ENCODE measurements at regions not wholly inside any gene's neighbourhood (a gene's known extent, or its start where the extent isn't known, plus 50 kb on each side); places are given as distances from the start of the nearest gene placed in this dataset.
"Not testable (repeated sequence)": the region's sequence is repeated elsewhere in the genome, so short reads cannot be mapped to it uniquely, and the experiment has no call there.

DNA sequence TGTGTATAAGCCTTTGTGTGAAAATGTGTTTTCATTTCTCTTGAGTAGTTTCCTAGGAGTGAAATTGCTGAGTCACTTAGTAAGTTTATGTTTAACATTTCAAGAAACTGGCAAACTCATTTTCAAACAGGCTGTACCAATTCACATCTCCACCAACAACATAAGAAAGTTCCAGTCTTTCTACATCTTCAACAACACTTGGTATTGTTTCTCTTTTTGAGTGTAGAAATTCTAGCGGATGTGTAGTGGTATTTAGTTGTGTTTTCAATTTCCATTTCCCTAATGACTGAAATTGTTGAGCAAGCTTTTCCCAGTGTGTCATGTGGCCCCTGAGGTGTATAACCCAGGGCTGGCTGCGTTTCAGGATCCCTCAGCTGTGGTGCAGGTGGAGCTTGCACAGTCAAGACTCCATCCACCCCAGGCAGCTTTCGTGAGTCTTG lies 258.5 kb downstream of the PDCD6IP start:
- no peak for DNase-seq (ENCODE audit: low spot score)

- DNase-seq (ENCODE audit: low spot score): not testable (repeated sequence)
Measured at GRCh38 chr3:34060995-34061394, 262.6 kb downstream of the PDCD6IP start.

- no peak for DNase-seq (ENCODE audit: low spot score)
Measured at GRCh38 chr3:34065901-34066300, 267.5 kb downstream of the PDCD6IP start.

GRCh38 chr3:34066328-34066727 lies 267.9 kb downstream of the PDCD6IP start:
- no peak for DNase-seq (ENCODE audit: low spot score)

DNA sequence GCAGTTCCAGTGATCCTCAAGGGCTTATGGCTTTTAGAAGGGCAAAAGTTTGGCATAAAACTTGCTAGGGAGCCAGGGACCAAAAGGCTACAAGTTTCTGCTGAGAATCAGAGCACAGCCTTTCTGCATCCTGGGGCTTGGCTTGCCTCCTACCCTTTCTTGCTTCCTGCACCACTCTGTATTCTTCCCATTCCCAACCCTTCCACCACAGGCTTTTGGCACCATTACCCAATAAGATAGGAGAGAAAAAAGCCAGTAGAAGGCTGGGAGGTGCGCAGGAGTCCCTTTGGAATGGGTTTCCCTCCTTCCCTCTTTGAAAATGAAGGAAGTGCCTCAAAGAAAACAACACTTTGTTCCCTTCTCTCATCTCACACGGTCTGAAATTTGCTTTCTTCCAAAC lies 268.6 kb downstream of the PDCD6IP start:
- DNase-seq (ENCODE audit: low spot score): no peak

GRCh38 chr3:34067536-34068051 lies 269.2 kb downstream of the PDCD6IP start:
- no peak for DNase-seq (ENCODE audit: low spot score)

GRCh38 chr3:34068505-34068904 lies 270.1 kb downstream of the PDCD6IP start:
- DNase-seq (ENCODE audit: low spot score): no peak

DNA sequence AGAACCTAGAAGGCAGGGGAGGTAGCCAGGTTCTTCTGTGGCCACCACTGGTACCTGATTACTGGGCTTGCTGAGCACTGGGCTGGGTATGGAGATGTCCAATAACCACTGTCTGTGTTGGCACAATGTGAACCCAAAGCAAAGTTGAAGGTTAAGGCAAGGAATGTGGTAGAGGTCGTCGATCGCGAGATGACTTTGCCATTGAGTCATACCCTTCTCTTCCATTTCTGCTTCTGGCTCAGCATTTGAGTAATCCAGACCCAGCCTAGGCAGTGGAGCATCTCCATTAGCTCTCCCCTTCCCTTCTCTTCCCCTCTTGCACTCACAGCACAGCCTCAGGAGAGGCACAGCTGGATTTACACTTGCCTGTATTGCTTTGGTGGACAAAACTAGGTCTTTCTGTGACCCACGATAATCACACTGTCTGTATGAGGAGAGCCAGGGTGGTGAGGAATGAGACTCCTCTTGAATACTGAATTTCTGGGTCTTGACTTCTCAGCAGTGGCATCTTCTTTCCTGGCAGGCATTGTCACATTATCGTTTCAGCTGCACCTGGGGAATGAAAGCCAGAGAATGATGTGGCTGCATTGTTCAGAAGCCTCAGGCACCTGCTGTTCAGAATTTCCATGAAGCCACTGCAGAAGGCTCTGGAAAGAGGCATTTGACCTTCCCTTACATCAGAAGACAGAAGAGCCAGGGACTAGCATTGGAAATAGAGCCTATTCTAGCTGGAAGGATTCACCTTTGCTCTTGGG lies 272.6 kb downstream of the PDCD6IP start:
- DNase-seq (ENCODE audit: low spot score): no peak

DNA sequence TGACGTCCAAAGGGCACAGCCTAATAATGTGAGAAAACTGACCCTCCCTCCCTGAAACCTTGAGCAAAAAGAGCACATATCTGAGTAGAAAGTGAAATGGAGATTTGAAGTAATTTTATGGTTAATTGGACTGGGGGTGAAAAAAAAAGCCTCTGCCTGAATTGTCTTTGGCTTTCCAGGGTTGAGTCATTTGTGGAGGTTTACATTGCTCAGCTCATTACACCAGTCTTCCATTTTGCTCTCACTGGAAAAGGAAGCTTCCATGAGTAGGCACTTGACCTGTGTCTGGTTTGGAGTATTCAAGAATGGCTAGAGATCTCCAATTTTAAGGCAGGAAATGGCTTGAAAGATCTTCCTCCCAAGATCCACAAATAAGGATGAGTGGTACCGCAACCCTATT lies 273.9 kb downstream of the PDCD6IP start:
- DNase-seq (ENCODE audit: low spot score): no peak

DNA sequence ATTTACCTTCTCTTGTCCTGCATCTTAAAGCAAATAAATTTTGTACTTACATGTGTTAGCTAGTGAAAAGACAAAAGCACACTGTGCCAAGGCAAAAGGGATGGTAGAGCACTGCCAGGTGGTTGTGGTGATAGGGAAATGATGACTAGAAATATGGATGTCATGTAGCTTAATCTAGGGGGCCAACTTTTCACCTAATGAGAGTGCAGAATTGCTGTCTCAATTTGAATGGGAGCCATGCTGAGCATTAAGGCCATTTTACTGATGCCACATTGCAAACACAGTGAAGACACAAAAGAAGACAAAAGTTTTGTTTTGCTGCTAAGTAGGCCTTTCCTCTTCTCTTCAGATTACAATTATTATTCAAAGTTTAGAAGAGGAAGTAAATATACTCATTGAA lies 274.7 kb downstream of the PDCD6IP start:
- DNase-seq (ENCODE audit: low spot score): no peak

DNA sequence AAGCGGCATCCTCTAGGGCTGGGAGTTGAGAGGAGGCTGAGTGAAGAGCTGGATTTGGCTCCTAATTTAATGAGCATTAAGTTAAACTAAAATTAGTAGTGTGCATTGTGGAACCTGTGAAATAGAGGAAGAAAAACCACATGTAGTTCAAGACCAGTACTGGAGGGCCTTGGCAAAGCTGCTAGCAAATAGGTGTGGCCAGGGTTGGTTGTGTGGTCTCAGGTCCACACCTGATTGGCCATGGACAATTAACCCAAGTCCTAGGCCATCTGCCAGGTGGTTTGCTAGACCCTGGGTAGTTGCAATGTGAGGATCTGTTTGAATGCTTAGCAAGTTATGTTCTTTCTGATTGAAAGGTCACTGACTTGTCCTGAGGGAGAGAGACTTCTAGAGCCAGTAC lies 275.5 kb downstream of the PDCD6IP start:
- no peak for DNase-seq (ENCODE audit: low spot score)

DNA sequence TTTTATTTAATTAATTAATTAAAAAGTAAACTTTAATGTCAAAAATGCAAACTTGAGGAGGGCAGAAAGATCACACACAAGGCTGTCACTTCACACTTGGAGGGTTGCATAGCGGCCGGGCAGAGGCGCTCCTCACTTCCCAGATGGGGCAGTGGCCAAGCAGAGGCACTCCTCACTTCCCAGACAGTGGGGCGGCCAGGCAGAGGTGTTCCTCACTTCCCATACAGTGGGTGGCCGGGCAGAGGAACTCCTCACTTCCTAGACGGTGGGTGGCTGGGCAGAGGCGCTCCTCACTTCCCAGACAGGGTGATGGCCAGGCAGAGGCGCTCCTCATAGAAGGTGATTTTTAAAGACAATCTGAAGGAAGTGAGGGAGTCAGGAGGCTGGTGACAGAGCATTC lies 277.5 kb downstream of the PDCD6IP start:
- DNase-seq (ENCODE audit: low spot score): no peak

DNA sequence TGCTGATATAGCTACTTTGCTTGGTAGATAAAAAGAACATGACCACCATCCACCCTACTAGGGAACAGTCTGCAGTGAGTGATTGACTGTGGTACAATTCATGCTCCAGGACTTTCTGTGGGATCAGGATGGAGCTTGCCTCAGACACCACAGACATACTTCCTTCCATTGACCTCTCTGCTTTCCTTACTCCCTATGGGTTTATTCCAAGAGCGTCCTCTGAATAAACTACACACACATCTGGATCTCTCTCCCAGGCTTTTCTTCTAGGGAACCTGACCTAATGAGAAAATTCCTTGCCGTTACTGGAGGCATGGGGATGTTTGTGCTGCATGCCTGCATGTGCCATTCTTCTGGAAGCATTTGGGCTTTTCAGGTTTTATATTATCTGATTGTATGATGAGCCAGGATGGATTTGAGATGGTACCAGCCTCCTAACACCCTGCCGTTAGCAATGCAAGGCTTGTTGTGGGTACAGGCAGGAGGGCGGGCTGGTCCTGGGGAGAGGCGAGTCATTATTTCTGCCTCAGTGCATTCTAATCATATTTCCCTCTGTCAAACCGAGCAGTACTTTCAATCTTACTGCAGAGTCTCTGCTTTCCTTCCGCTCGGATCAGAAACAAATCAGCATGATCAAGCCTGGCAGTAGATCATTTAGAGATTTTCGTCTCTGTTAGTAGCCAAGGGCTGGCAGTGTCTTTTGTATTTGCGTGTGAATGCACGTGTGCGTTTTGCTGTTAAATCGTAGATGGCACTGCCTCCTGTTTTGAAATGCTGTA lies 279.2 kb downstream of the PDCD6IP start:
- no peak for DNase-seq (ENCODE audit: low spot score)

- DNase-seq (ENCODE audit: low spot score): no peak
Measured at GRCh38 chr3:34078418-34078817, 280.0 kb downstream of the PDCD6IP start.

GRCh38 chr3:34079849-34080248 lies 281.4 kb downstream of the PDCD6IP start:
- not testable (repeated sequence) for DNase-seq (ENCODE audit: low spot score)

DNA sequence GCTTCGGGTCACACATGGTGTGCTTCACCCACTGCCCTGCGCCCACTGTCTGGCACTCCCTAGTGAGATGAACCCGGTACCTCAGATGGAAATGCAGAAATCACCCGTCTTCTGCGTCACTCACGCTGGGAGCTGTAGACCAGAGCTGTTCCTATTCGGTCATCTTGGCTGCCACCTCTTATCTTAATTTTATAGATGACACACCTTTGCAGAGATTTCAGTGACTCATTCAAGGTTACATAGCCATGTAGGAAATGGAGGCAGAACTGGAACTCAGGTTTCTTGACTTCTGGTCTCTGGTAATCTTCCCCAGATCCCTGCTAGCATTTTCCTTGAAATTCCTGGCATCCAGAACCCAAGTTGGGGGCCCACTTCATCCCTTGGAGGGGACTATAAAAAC lies 291.9 kb downstream of the PDCD6IP start:
- DNase-seq (ENCODE audit: low spot score): not testable (repeated sequence)

DNA sequence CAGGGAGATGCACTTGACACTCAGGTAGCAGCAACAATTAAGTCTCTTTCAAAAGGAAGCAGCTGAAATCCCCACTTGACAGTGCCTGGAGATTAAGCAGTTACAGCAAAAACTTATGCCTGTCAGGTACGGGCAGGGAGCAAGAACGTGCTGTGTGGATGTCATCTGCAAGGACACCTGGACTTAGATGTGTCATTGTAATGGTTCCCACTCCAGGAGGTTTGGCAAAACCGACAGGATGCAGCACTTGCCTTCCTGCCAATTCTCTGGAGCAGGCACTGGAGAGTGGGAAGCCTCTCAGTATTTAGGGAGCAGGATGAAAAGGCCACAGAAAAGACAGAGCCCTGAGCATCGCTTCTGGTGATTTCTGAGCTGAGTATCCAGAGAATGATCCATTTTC lies 292.4 kb downstream of the PDCD6IP start:
- no peak for DNase-seq (ENCODE audit: low spot score)

- not testable (repeated sequence) for DNase-seq (ENCODE audit: low spot score)
Measured at GRCh38 chr3:34094280-34094679, 295.9 kb downstream of the PDCD6IP start.

DNA sequence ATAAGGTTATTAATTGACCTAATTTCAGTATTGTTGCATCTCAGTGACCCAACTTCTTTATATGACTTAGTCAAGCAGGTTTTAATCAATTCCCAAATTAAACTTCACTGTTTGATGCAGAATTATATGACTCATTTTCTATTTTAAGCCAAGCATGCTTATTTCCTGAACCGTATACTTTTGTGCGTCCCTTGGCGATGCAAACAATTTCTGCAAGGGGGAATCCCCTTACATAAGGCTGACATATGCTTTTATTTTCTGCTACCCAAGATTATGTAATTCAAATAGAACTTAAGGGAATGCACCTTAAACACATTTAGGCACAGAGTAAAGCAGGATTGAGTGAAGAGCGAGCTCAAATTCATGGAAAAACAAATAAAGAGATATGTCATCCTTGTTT lies 303.9 kb downstream of the PDCD6IP start:
- no peak for DNase-seq (ENCODE audit: low spot score)

DNA sequence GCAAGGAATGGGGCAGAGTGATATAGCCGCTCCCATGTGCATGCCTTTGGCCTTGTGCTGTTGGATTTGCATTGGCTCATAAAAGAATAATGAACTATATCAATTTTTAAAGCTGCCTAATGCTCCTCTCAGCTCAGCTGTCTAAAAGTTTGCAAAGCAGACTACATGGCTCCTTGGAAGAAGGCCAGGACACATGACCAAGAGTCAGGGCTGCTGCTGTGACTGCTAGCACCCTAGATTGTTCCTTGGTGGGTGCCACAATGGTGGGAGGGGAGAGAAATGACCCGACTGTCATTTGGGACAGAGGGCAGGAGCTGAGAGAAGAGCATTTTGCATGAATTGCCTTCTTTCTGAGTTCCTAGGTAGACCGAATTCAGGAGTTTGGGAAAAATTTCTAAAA lies 307.9 kb downstream of the PDCD6IP start:
- no peak for DNase-seq (ENCODE audit: low spot score)

DNA sequence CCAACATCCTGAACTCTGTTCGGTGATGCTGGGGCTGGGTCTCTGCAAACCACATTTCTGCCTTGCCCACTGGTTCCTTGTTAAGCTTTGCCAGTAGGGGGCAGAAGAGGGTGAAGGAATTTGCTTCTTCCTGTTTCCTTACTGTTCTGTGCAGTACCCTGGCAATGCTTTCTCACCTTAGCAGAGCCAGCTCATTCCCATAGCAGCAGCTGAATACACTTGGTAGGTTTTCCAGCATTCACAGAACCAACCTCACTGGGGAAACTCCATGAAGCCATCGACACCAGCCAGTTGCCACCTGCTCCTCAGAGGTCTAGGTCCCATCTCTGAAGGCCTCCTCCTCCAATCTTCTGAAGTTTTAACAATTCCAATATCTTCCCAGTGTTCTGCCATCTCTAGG lies 308.4 kb downstream of the PDCD6IP start:
- DNase-seq (ENCODE audit: low spot score): peak; percentile 46

DNA sequence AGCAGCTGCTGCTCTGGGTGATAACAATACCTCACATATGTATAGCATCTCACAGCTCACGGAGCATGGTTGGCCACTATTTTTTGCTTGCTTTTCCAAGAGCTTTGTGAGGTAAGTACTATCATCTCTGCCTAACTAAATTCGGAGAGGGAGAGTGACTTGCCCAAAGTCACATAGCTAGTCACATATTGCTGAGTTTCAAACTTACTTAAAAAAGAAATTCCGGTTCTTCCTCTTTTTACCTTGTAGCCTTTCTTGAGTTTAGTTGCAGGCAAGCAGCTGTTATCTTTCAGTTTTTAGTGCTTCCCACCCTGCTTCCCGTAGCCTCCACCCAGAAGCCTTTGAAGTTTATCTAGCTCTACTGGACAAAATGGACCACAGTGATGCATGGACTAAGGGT lies 309.2 kb downstream of the PDCD6IP start:
- no peak for DNase-seq (ENCODE audit: low spot score)

- DNase-seq (ENCODE audit: low spot score): no peak
Measured at GRCh38 chr3:34109021-34109420, 310.6 kb downstream of the PDCD6IP start.

All from NAMALWA (cell line).